Nephron progenitor cell (in vitro differentiated cells): ENCODE measurements at regions not wholly inside any gene's neighbourhood (a gene's known extent, or its start where the extent isn't known, plus 50 kb on each side); places are given as distances from the start of the nearest gene placed in this dataset.

Experiments
- DNase-seq: peaks from one replicate; pipeline ENCODE4 v3.0.0; 2021
- H3K27ac Mint-ChIP-seq: 2 replicates; pipeline ENCODE4 v1.8.0; 2021; ENCODE audit warnings: mild to moderate bottlenecking, moderate library complexity, mixed read lengths
- H3K27me3 Mint-ChIP-seq: 2 replicates; pipeline ENCODE4 v1.8.0; 2021; ENCODE audit warnings: mild to moderate bottlenecking, low read depth, mixed read lengths; ENCODE audit not compliant: poor library complexity
- H3K36me3 Mint-ChIP-seq: 2 replicates; pipeline ENCODE4 v1.8.0; 2021; ENCODE audit warnings: low read depth, mixed read lengths
- H3K4me1 Mint-ChIP-seq: 2 replicates; pipeline ENCODE4 v1.8.0; 2021; ENCODE audit warnings: mixed read lengths
- H3K4me3 Mint-ChIP-seq: 2 replicates; pipeline ENCODE4 v1.8.0; 2021; ENCODE audit warnings: mild to moderate bottlenecking, moderate library complexity, mixed read lengths
- H3K9me3 Mint-ChIP-seq: 2 replicates; pipeline ENCODE4 v1.8.0; 2021; ENCODE audit warnings: mild to moderate bottlenecking, moderate library complexity, mixed read lengths
- CTCF ChIP-seq: fragments of 200-600 bp; sonication (generic); IDR thresholded peaks from 2 replicates; pipeline ENCODE4 v1.5.0; 2021; ENCODE audit warnings: antibody characterized with exemption

- Mint-ChIP-seq H3K27me3 (peaks cover 8% of the 10 kb centered on the region), H3K9me3 (no peaks in the 10 kb centered on the region), H3K4me3 (no peak overlapping the region), H3K4me1 (peaks cover 10% of the 10 kb centered on the region), H3K36me3 (no peaks in the 10 kb centered on the region), H3K27ac (no peak overlapping the region)
- no peak for DNase-seq
- TF ChIP-seq CTCF = no peak
Observed at GRCh38 chr6:169070506-169071176, 183.0 kb downstream of the THBS2 start.

GRCh38 chr6:169069356-169069755 is 184.3 kb downstream of the THBS2 start:
- Mint-ChIP-seq H3K4me1 (no peaks in the 10 kb centered on the region), H3K4me3 (no peak overlapping the region), H3K9me3 (no peaks in the 10 kb centered on the region), H3K27me3 (peaks cover 8% of the 10 kb centered on the region), H3K36me3 (no peaks in the 10 kb centered on the region), H3K27ac (no peak overlapping the region)
- no peak for DNase-seq
- no peak for TF ChIP-seq CTCF

GRCh38 chr6:169064194-169064593 is 189.5 kb downstream of the THBS2 start:
- no peak for DNase-seq
- Mint-ChIP-seq H3K27ac (no peak overlapping the region), H3K4me3 (no peak overlapping the region), H3K27me3 (peaks cover 6% of the 10 kb centered on the region), H3K36me3 (no peaks in the 10 kb centered on the region), H3K9me3 (peaks cover 23% of the 10 kb centered on the region), H3K4me1 (no peaks in the 10 kb centered on the region)
- TF ChIP-seq CTCF = no peak

- H3K4me1 Mint-ChIP-seq = no peaks in the 10 kb centered on the region
- H3K27me3 Mint-ChIP-seq = peaks cover 6% of the 10 kb centered on the region
- TF ChIP-seq CTCF = no peak
- DNase-seq = no peak
- no peak overlapping the region for H3K27ac Mint-ChIP-seq
- no peaks in the 10 kb centered on the region for H3K36me3 Mint-ChIP-seq
- peaks cover 36% of the 10 kb centered on the region for H3K9me3 Mint-ChIP-seq
- H3K4me3 Mint-ChIP-seq = no peak overlapping the region
Observed at GRCh38 chr6:169062272-169062671, 191.4 kb downstream of the THBS2 start.

GRCh38 chr6:169058634-169059033 is 195.0 kb downstream of the THBS2 start:
- H3K36me3 Mint-ChIP-seq = no peaks in the 10 kb centered on the region
- no peak overlapping the region for H3K27ac Mint-ChIP-seq
- H3K9me3 Mint-ChIP-seq = peaks cover 61% of the 10 kb centered on the region
- H3K27me3 Mint-ChIP-seq = peaks cover 6% of the 10 kb centered on the region
- no peak for TF ChIP-seq CTCF
- H3K4me3 Mint-ChIP-seq = no peak overlapping the region
- DNase-seq = no peak
- no peaks in the 10 kb centered on the region for H3K4me1 Mint-ChIP-seq

- TF ChIP-seq CTCF = no peak
- Mint-ChIP-seq H3K27ac (no peak overlapping the region), H3K4me1 (no peaks in the 10 kb centered on the region), H3K36me3 (no peaks in the 10 kb centered on the region), H3K27me3 (no peaks in the 10 kb centered on the region), H3K4me3 (no peak overlapping the region), H3K9me3 (peaks cover 31% of the 10 kb centered on the region)
- DNase-seq = no peak
Observed at GRCh38 chr6:169052462-169052861, 201.2 kb downstream of the THBS2 start.
